ENCODE measurements at regions not wholly inside any gene's neighbourhood (a gene's known extent, or its start where the extent isn't known, plus 50 kb on each side); places are given as distances from the start of the nearest gene placed in this dataset.

DNA sequence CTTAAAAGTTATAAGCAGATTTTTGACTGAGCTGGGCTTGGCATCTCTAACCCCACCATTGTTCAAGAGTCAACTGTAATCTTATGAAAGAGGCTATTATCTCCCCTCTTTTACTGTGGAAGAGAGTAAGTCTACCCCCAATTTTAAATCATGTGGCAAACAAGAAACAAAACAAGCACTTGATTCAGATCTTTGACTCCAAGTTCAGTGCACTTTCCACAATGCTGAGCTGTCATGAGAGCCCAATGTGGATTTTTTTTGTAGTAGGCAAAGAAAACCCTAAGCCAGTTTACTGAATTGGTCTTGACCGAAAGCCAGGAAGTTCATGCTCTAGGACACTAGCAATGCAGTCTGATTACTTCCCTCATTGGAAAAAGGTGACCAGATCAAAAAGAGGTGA lies 306.2 kb downstream of the GALC start:
- DNase-seq (ENCODE audit: low read depth in 1 of 2, low spot score in 1 of 2) = no peak
- TF ChIP-seq, protein P1, sequence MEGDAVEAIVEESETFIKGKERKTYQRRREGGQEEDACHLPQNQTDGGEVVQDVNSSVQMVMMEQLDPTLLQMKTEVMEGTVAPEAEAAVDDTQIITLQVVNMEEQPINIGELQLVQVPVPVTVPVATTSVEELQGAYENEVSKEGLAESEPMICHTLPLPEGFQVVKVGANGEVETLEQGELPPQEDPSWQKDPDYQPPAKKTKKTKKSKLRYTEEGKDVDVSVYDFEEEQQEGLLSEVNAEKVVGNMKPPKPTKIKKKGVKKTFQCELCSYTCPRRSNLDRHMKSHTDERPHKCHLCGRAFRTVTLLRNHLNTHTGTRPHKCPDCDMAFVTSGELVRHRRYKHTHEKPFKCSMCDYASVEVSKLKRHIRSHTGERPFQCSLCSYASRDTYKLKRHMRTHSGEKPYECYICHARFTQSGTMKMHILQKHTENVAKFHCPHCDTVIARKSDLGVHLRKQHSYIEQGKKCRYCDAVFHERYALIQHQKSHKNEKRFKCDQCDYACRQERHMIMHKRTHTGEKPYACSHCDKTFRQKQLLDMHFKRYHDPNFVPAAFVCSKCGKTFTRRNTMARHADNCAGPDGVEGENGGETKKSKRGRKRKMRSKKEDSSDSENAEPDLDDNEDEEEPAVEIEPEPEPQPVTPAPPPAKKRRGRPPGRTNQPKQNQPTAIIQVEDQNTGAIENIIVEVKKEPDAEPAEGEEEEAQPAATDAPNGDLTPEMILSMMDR (IDR thresholded peaks at IDR 0.05; ENCODE audit: low read depth, low read length) = no peak
- no peaks in the 10 kb centered on the region for H3K9me3 ChIP-seq (ENCODE audit: low read depth)
- no peaks in the 10 kb centered on the region for H3K27me3 ChIP-seq
- H3K27ac ChIP-seq = peak overlapping the region; percentile 66
- no peaks in the 10 kb centered on the region for H3K36me3 ChIP-seq
- H3K4me1 ChIP-seq (ENCODE audit: low read depth) = peaks cover 36% of the 10 kb centered on the region
- no peak overlapping the region for H3K4me3 ChIP-seq

DNA sequence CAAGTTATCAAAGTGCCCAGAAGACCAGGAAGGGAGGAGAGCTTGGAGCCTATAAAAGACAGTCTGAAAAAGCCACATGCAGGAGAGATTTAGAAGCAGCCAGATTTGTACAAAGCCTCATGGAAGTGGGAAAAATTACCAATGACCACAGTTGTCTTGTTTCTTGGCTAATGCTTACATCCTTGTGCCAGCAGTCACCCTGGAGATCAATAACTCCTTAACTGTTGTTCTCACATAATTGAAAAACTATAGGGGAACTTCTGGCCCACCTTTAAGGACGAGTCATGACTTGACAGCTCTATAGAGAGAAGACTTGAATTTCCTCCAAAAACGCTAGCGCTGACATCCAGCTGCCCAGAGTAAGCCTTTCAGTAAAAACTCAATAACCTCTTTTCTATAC lies 313.1 kb downstream of the GALC start:
- H3K36me3 ChIP-seq = no peaks in the 10 kb centered on the region
- no peak overlapping the region for H3K4me3 ChIP-seq
- no peak for DNase-seq (ENCODE audit: low read depth in 1 of 2, low spot score in 1 of 2)
- no peaks in the 10 kb centered on the region for H3K27me3 ChIP-seq
- no peak overlapping the region for H3K27ac ChIP-seq
- no peaks in the 10 kb centered on the region for H3K4me1 ChIP-seq (ENCODE audit: low read depth)
- H3K9me3 ChIP-seq (ENCODE audit: low read depth) = no peaks in the 10 kb centered on the region
- TF ChIP-seq, protein P1 (IDR thresholded peaks at IDR 0.05; ENCODE audit: low read depth, low read length) = no peak

GRCh38 chr14:87678624-87679023 lies 314.4 kb downstream of the GALC start:
- Histone ChIP-seq H3K9me3 (ENCODE audit: low read depth) (no peaks in the 10 kb centered on the region), H3K36me3 (no peaks in the 10 kb centered on the region)
- TF ChIP-seq, protein P1 (IDR thresholded peaks at IDR 0.05; ENCODE audit: low read depth, low read length) = no peak

GRCh38 chr14:87676814-87677437 lies 316.1 kb downstream of the GALC start:
- no peak for DNase-seq (ENCODE audit: low read depth in 1 of 2, low spot score in 1 of 2)
- no peaks in the 10 kb centered on the region for H3K4me1 ChIP-seq (ENCODE audit: low read depth)
- no peaks in the 10 kb centered on the region for H3K36me3 ChIP-seq
- no peaks in the 10 kb centered on the region for H3K9me3 ChIP-seq (ENCODE audit: low read depth)
- no peaks in the 10 kb centered on the region for H3K27me3 ChIP-seq
- TF ChIP-seq, protein P1 (IDR thresholded peaks at IDR 0.05; ENCODE audit: low read depth, low read length) = no peak
- H3K4me3 ChIP-seq = no peak overlapping the region
- H3K27ac ChIP-seq = no peak overlapping the region

More at GRCh38 chr14:87678624-87679023, 314.4 kb downstream of the GALC start:
- Histone ChIP-seq H3K4me3 (no peak overlapping the region), H3K4me1 (ENCODE audit: low read depth) (no peaks in the 10 kb centered on the region), H3K27me3 (no peaks in the 10 kb centered on the region), H3K27ac (no peak overlapping the region)
- DNase-seq (ENCODE audit: low read depth in 1 of 2, low spot score in 1 of 2) = no peak

- TF ChIP-seq, protein P1 (IDR thresholded peaks at IDR 0.05; ENCODE audit: low read depth, low read length) = no peak
- Histone ChIP-seq H3K36me3 (no peaks in the 10 kb centered on the region), H3K4me3 (no peak overlapping the region), H3K27me3 (no peaks in the 10 kb centered on the region), H3K27ac (no peak overlapping the region), H3K9me3 (ENCODE audit: low read depth) (no peaks in the 10 kb centered on the region), H3K4me1 (ENCODE audit: low read depth) (no peaks in the 10 kb centered on the region)
- DNase-seq (ENCODE audit: low read depth in 1 of 2, low spot score in 1 of 2) = no peak
These were observed 325.3 kb downstream of the GALC start for GRCh38 chr14:87667659-87668058.
